GM12878 (cell line): ENCODE measurements at regions not wholly inside any gene's neighbourhood (a gene's known extent, or its start where the extent isn't known, plus 50 kb on each side); places are given as distances from the start of the nearest gene placed in this dataset.

Experiments used
- ATAC-seq: fragments of 200-7000 bp; cut with Tn5 transposase; 3 replicates; pipeline ENCODE4 v1.9.1; 2020; ENCODE audit warnings: mild to moderate bottlenecking, moderate library complexity
- BruUV-seq: library from RNA; stranded (reverse); fragments of 400-500 nt; replicated peaks from 2 replicates; lab custom pipeline; 2021; lab: Mats Ljungman, UMichigan
- CTCF ChIA-PET: fragments of 300-600 bp; sonication (Branson Sonifier 250); formaldehyde crosslinking; extraction: SDS; loops from one replicate; lab custom pipeline; 2021; ENCODE audit warnings: inconsistent platforms; lab: Yijun Ruan, JAX
- POLR2A ChIA-PET: fragments of 350-600 bp; formaldehyde crosslinking; extraction: SDS; loops from one replicate; lab custom pipeline; 2021; ENCODE audit warnings: inconsistent platforms; lab: Charles Lee
- RAD21 ChIA-PET: fragments of 300-600 bp; sonication (Branson Sonifier 250); formaldehyde crosslinking; loops from one replicate; lab custom pipeline; 2023; ENCODE audit warnings: antibody characterized with exemption; ENCODE audit not compliant: unreplicated experiment; lab: Charles Lee
- SMC1A ChIA-PET: fragments of 300-600 bp; sonication (Branson Sonifier 250); formaldehyde crosslinking; loops from one replicate; lab custom pipeline; 2023; ENCODE audit not compliant: unreplicated experiment, uncharacterized antibody; lab: Charles Lee
- DNase-seq: peaks from one replicate; pipeline ENCODE4 v3.0.0-alpha.2; 2011; ENCODE audit warnings: low read depth, low spot score
- FAIRE-seq: peaks from 3 replicates; lab custom pipeline; 2011; peaks lifted over from hg19 to GRCh38; lab: Jason Lieb, UNC
- H2AFZ ChIP-seq: 2 replicates; pipeline ENCODE4 v1.6.0; 2011; ENCODE audit warnings: low read depth, low read length, control low read depth; ENCODE audit not compliant: control insufficient read depth
- H3K27ac ChIP-seq: 2 replicates; pipeline ENCODE4 v1.5.1; 2011; ENCODE audit warnings: control low read depth; ENCODE audit not compliant: control insufficient read depth, insufficient read depth
- H3K27me3 ChIP-seq, 2 experiments: replicated peaks in 1 of 2; 2 replicates each; pipeline versions ENCODE4 v1.6.0 to v1.6.1; 2011; ENCODE audit warnings: low read length in 1 of 2; ENCODE audit not compliant: control insufficient read depth in 2 of 2, insufficient read depth in 2 of 2
- H3K36me3 ChIP-seq, 2 experiments: 2 replicates each; pipeline ENCODE4 v1.5.1; 2011; ENCODE audit warnings: low read length in 1 of 2; ENCODE audit not compliant: control insufficient read depth in 2 of 2, insufficient read depth in 2 of 2
- H3K4me1 ChIP-seq: 2 replicates; pipeline ENCODE4 v1.6.1; 2011; ENCODE audit warnings: mild to moderate bottlenecking, low read length, moderate library complexity, mixed read lengths; ENCODE audit not compliant: control insufficient read depth, insufficient read depth
- H3K4me2 ChIP-seq: 2 replicates; pipeline ENCODE4 v1.6.0; 2011; ENCODE audit warnings: control low read depth; ENCODE audit not compliant: control insufficient read depth, insufficient read depth
- H3K4me3 ChIP-seq: fragments of 200-600 bp; sonication (generic); 2 replicates; pipeline ENCODE4 v1.5.1; 2016
- H3K79me2 ChIP-seq: 2 replicates; pipeline ENCODE4 v1.6.0; 2011; ENCODE audit warnings: low read length; ENCODE audit not compliant: control insufficient read depth, insufficient read depth
- H3K9ac ChIP-seq: 2 replicates; pipeline ENCODE4 v1.8.0; 2011; ENCODE audit warnings: low read length, control low read depth, mixed read lengths; ENCODE audit not compliant: control insufficient read depth, insufficient read depth
- H3K9me3 ChIP-seq: replicated peaks from 3 replicates; pipeline ENCODE4 v1.5.1; 2011; ENCODE audit warnings: mild to moderate bottlenecking, low read length; ENCODE audit not compliant: control insufficient read depth, insufficient read depth
- H4K20me1 ChIP-seq: 2 replicates; pipeline ENCODE4 v1.6.0; 2011; ENCODE audit not compliant: control insufficient read depth, insufficient read depth
- EP300 ChIP-seq, 2 experiments: fragments of 150-350 bp in 1 of 2; IDR thresholded peaks; 2 replicates each; pipeline ENCODE4 v1.6.1; 2011 to 2012; ENCODE audit warnings: low read depth in 2 of 2, low read length in 2 of 2, borderline replicate concordance in 1 of 2, improper control_type of control experiment in 1 of 2, inconsistent platforms in 1 of 2; ENCODE audit not compliant: control insufficient read depth in 1 of 2
- ESRRA ChIP-seq: IDR thresholded peaks from 2 replicates; pipeline ENCODE4 v1.6.1; 2012; ENCODE audit warnings: mild to moderate bottlenecking, low read length, improper control_type of control experiment
- EZH2 ChIP-seq: IDR thresholded peaks from 2 replicates; pipeline ENCODE4 v1.6.1; 2012; ENCODE audit warnings: low read depth, mild to moderate bottlenecking, control low read depth, inconsistent platforms, low read length, borderline replicate concordance; ENCODE audit not compliant: control insufficient read depth
- HDAC6 ChIP-seq: fragments of 200-600 bp; sonication (generic); IDR thresholded peaks from one replicate; pipeline ENCODE4 v1.8.0; 2017; ENCODE audit warnings: antibody characterized with exemption; ENCODE audit not compliant: unreplicated experiment
- HSF1 ChIP-seq: fragments of 150-350 bp; IDR thresholded peaks from 2 replicates; pipeline ENCODE4 v1.6.1; 2014; ENCODE audit warnings: mild to moderate bottlenecking, low read depth, low read length
- JUNB ChIP-seq: IDR thresholded peaks from 2 replicates; pipeline ENCODE4 v1.6.1; 2016; ENCODE audit warnings: antibody characterized with exemption, mild to moderate bottlenecking
- NFIC ChIP-seq: IDR thresholded peaks from 2 replicates; pipeline ENCODE4 v1.6.1; 2012; ENCODE audit warnings: low read depth, mild to moderate bottlenecking, inconsistent platforms, low read length, moderate library complexity
- NR2C2 ChIP-seq: IDR thresholded peaks from 2 replicates; pipeline ENCODE4 v1.6.1; 2011; ENCODE audit warnings: borderline replicate concordance, low read depth; ENCODE audit not compliant: control insufficient read depth, insufficient read length
- PAX5 ChIP-seq: IDR thresholded peaks from 2 replicates; pipeline ENCODE4 v1.6.1; 2011; ENCODE audit warnings: low read depth, low read length, borderline replicate concordance
- RB1 ChIP-seq: fragments of 450-650 bp; formaldehyde crosslinking; IDR thresholded peaks from 2 replicates; pipeline ENCODE4 v1.6.1; 2017; ENCODE audit warnings: mild to moderate bottlenecking, borderline replicate concordance
- RELB ChIP-seq: fragments of 450-650 bp; IDR thresholded peaks from 2 replicates; pipeline ENCODE4 v1.6.1; 2017; ENCODE audit warnings: low read depth, mild to moderate bottlenecking, moderate library complexity
- RFX5 ChIP-seq: IDR thresholded peaks from 2 replicates; pipeline ENCODE4 v1.6.1; 2011; ENCODE audit warnings: low read depth, low read length, improper control_type of control experiment
- SMAD1 ChIP-seq: fragments of 450-650 bp; IDR thresholded peaks from 2 replicates; pipeline ENCODE4 v1.6.1; 2018; ENCODE audit warnings: mild to moderate bottlenecking, low read depth; ENCODE audit not compliant: partially characterized antibody
- TCF7 ChIP-seq: IDR thresholded peaks from 2 replicates; pipeline ENCODE4 v1.6.1; 2014; ENCODE audit warnings: antibody characterized with exemption, borderline replicate concordance
- ZNF592 ChIP-seq: fragments of 450-650 bp; IDR thresholded peaks from 2 replicates; pipeline ENCODE4 v1.6.1; 2017; ENCODE audit warnings: mild to moderate bottlenecking, moderate library complexity
- WGBS: methylation state at CpG from one replicate; pipeline ENCODE4 v1.1.6; 2016; ENCODE audit warnings: low lambda C conversion rate; ENCODE audit not compliant: insufficient replicate concordance, insufficient coverage; ENCODE audit errors: missing lambda C conversion rate; 5-methylcytosine and 5-hydroxymethylcytosine counted together
- in situ Hi-C: fragments of 300-500 bp; cut with MboI; formaldehyde crosslinking; loops from 9 replicates; pipeline ENCODE4 v1.14.3; 2018; ENCODE audit warnings: mixed read lengths
- intact Hi-C: fragments of 100-400 bp; cut with micrococcal nuclease; formaldehyde crosslinking; loops from one replicate; pipeline ENCODE4 v1.14.2; 2022; ENCODE audit not compliant: unreplicated experiment

DNA sequence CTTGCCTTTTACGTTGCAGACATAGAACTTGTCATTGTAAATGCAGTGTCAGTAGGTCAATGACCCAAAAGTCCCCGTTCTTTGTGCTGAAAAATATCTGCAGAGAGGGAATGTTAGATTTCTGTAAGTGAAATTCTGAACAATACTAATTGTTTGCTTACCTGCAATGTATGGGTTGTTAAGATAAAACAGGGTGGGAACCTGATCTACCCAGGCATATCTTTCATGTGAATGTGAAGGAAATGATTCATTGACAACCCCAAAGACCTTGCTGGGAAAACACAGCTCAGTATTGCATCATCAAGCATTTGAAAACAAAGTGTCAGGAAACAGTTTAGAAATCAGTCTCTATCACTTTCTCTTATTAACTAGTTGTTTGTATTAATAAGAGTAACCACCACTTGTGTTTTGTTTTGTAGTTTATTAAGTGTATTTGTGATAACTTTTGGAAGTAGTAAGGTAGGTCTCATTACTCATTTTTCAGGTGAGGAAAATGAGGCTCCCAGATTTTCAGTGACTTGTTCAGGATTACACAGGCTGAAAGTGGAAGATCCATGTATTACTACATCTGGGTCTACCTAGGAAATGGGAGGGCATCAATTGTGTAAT is 57.9 kb upstream of the SLC38A2 start:
- Histone ChIP-seq H3K4me2 (0 out of 2 replicates have a peak overlapping the region, but pooled peaks have one; percentile 25), H4K20me1 (no peaks in the 10 kb centered on the region), H3K27me3 (no peaks in the 10 kb centered on the region), H3K79me2 (no peaks in the 10 kb centered on the region), H3K36me3 (no peaks in the 10 kb centered on the region), H3K4me1 (peaks cover 4% of the 10 kb centered on the region; the same call in 1 of the 2 replicates), H3K9me3 (no peaks in the 10 kb centered on the region; the same call in 2 of the 3 replicates), H2AFZ (peak overlapping the region; percentile 67), H3K4me3 (no peak overlapping the region), H3K9ac (no peak overlapping the region), H3K27ac (peak overlapping the region; percentile 44; the same call in 1 of the 2 replicates)
- ChIA-PET SMC1A (interaction anchor here (0.7 to 2.0 kb wide), 11 partner anchors 14 to 60 kb away, joined by 3 to 6 read pairs (median 4); no protein-coding TSS in a partner anchor), RAD21 (interaction anchor here (0.8 to 1.4 kb wide), 8 partner anchors 26 to 305 kb away, joined by 3 to 6 read pairs (median 3); no protein-coding TSS in a partner anchor), POLR2A (interaction anchor here (0.6 kb wide), 1 partner anchor 42 kb away, joined by 3 read pairs; no protein-coding TSS in a partner anchor), CTCF (interaction anchor here (1.2 to 1.5 kb wide), 2 partner anchors 23 to 45 kb away, joined by 3 to 4 read pairs; no protein-coding TSS in a partner anchor)
- BruUV-seq = no TSS peak
- DNase-seq (peak; percentile 64), ATAC-seq (peak; percentile 91), FAIRE-seq (peak; percentile 52)
- in situ Hi-C loops = no loop called here
- intact Hi-C loops = no loop called here
- WGBS = 76% methylated on average over 2 of the region's 2 CpGs
- TF ChIP-seq EP300 (IDR thresholded peaks at IDR 0.05; ENCODE audit: borderline replicate concordance in 1 of 2, control insufficient read depth in 1 of 2, low read depth in 2 of 2, low read length in 2 of 2) = peak in 1 of 2 experiments; percentile 12; a peak in 1 of 4 replicates
- no peak for TF ChIP-seq SMAD1
- TF ChIP-seq PAX5 = no peak
- TF ChIP-seq EZH2 = no peak
- TF ChIP-seq ESRRA = no peak
- TF ChIP-seq RELB = 0 out of 2 replicates have a peak, but pooled peaks have one; percentile 19
- peak; percentile 76 for TF ChIP-seq NFIC
- no peak for TF ChIP-seq HDAC6
- no peak for TF ChIP-seq RB1
- peak; percentile 59 for TF ChIP-seq JUNB
- no peak for TF ChIP-seq TCF7
- TF ChIP-seq RFX5 = no peak
- TF ChIP-seq ZNF592 = no peak
- TF ChIP-seq NR2C2 = no peak
- no peak for TF ChIP-seq HSF1
